PC-3 (cell line): ENCODE measurements at regions not wholly inside any gene's neighbourhood (a gene's known extent, or its start where the extent isn't known, plus 50 kb on each side); places are given as distances from the start of the nearest gene placed in this dataset.

ENCODE experiments used
- ATAC-seq: fragments of 200-7000 bp; cut with Tn5 transposase; 2 replicates; pipeline ENCODE4 v1.9.1; 2020; ENCODE audit warnings: mild to moderate bottlenecking, moderate library complexity
- BruUV-seq: library from RNA; stranded (reverse); fragments of 400-500 nt; replicated peaks from 2 replicates; lab custom pipeline; 2021; lab: Mats Ljungman, UMichigan
- CTCF ChIA-PET: fragments of 300-600 bp; sonication (Branson Sonifier 250); formaldehyde crosslinking; loops from one replicate; lab custom pipeline; 2022; ENCODE audit warnings: antibody characterized with exemption; lab: Charles Lee
- POLR2A ChIA-PET: fragments of 300-600 bp; sonication (Branson Sonifier 250); formaldehyde crosslinking; loops from one replicate; lab custom pipeline; 2022; ENCODE audit warnings: antibody characterized with exemption; ENCODE audit not compliant: unreplicated experiment; lab: Charles Lee
- DNase-seq: peaks from one replicate; pipeline ENCODE4 v3.0.0-alpha.2; 2015
- H2AFZ ChIP-seq: fragments of 300-600 bp; sonication (generic); 2 replicates; pipeline ENCODE4 v1.6.0; 2016; ENCODE audit warnings: antibody characterized with exemption, low read length
- H3F3A ChIP-seq: fragments of 300-600 bp; sonication (generic); one replicate; pipeline ENCODE4 v1.6.0; 2017; ENCODE audit warnings: antibody characterized with exemption, low read length, control low read depth, mild to moderate bottlenecking; ENCODE audit not compliant: unreplicated experiment
- H3K27ac ChIP-seq: fragments of 300-600 bp; sonication (generic); 2 replicates; pipeline ENCODE4 v1.5.1; 2016; ENCODE audit warnings: mild to moderate bottlenecking, low read length
- H3K27me3 ChIP-seq: fragments of 300-600 bp; sonication (generic); 2 replicates; pipeline ENCODE4 v1.6.1; 2016; ENCODE audit warnings: low read length, mixed read lengths
- H3K36me3 ChIP-seq: fragments of 300-600 bp; sonication (generic); 2 replicates; pipeline ENCODE4 v1.6.1; 2016; ENCODE audit warnings: low read depth, mixed run types, low read length, mixed read lengths
- H3K4me1 ChIP-seq: fragments of 300-600 bp; sonication (generic); 2 replicates; pipeline ENCODE4 v1.5.1; 2016; ENCODE audit warnings: low read length; ENCODE audit not compliant: insufficient read depth
- H3K4me2 ChIP-seq: fragments of 300-600 bp; sonication (generic); 2 replicates; pipeline ENCODE4 v1.6.0; 2016; ENCODE audit warnings: low read length
- H3K4me3 ChIP-seq: fragments of 300-600 bp; sonication (generic); 2 replicates; pipeline ENCODE4 v1.5.1; 2016; ENCODE audit warnings: mild to moderate bottlenecking, low read length, mixed read lengths
- H3K79me2 ChIP-seq: fragments of 300-600 bp; sonication (generic); 2 replicates; pipeline ENCODE4 v1.6.1; 2017; ENCODE audit warnings: low read length, mixed read lengths
- H3K9ac ChIP-seq: fragments of 300-600 bp; sonication (generic); 2 replicates; pipeline ENCODE4 v1.6.0; 2016; ENCODE audit warnings: mild to moderate bottlenecking, low read length
- H3K9me2 ChIP-seq: fragments of 300-600 bp; sonication (generic); replicated peaks from 2 replicates; pipeline ENCODE4 v1.6.1; 2016; ENCODE audit warnings: mixed run types, low read length, mixed read lengths
- H3K9me3 ChIP-seq: fragments of 300-600 bp; sonication (generic); 2 replicates; pipeline ENCODE4 v1.6.1; 2016; ENCODE audit warnings: low read length, mixed read lengths
- H4K20me1 ChIP-seq: fragments of 300-600 bp; sonication (generic); 2 replicates; pipeline ENCODE4 v1.6.1; 2016; ENCODE audit warnings: low read length, mixed read lengths
- CTCF ChIP-seq: fragments of 300-600 bp; sonication (generic); conservative IDR thresholded peaks from 2 replicates; pipeline ENCODE4 v1.5.1; 2017; ENCODE audit warnings: antibody characterized with exemption, low read depth, mild to moderate bottlenecking, low read length
- EZH2 ChIP-seq: fragments of 300-600 bp; sonication (generic); IDR thresholded peaks from one replicate; pipeline ENCODE4 v1.6.1; 2017; ENCODE audit warnings: antibody characterized with exemption, mild to moderate bottlenecking, low read length; ENCODE audit not compliant: unreplicated experiment
- EZH2phosphoT487 ChIP-seq: fragments of 300-600 bp; sonication (generic); IDR thresholded peaks from 2 replicates; pipeline ENCODE4 v1.6.1; 2018; ENCODE audit warnings: mild to moderate bottlenecking, antibody characterized with exemption, low read length, borderline replicate concordance
- intact Hi-C: fragments of 100-400 bp; cut with micrococcal nuclease; formaldehyde crosslinking; loops from 2 replicates; pipeline ENCODE4 v1.9.0; 2023

GRCh38 chr4:163878336-163879121, 384.0 kb downstream of the TMA16 start:
- H3K4me1 ChIP-seq, result no peaks in the 10 kb centered on the region

GRCh38 chr4:163892417-163892816, 397.9 kb downstream of the TMA16 start:
- Histone ChIP-seq H3K36me3 (no peaks in the 10 kb centered on the region), H3K27me3 (no peaks in the 10 kb centered on the region), H4K20me1 (no peaks in the 10 kb centered on the region), H3K79me2 (no peaks in the 10 kb centered on the region), H2AFZ (no peak overlapping the region), H3K4me1 (no peaks in the 10 kb centered on the region), H3K9me2 (no peaks in the 10 kb centered on the region), H3K9me3 (no peaks in the 10 kb centered on the region), H3K9ac (no peak overlapping the region), H3K27ac (no peak overlapping the region), H3K4me3 (no peak overlapping the region), H3F3A (no peaks in the 10 kb centered on the region), H3K4me2 (no peak overlapping the region)
- DNase-seq, result no peak
- ATAC-seq, result no peak
- intact Hi-C loops, result no loop called here
- TF ChIP-seq EZH2, result no peak
- TF ChIP-seq CTCF, result no peak
- TF ChIP-seq EZH2phosphoT487, result no peak
- ChIA-PET CTCF (no interaction called here), POLR2A (no interaction called here)
- no TSS peak for BruUV-seq

More at GRCh38 chr4:163878336-163879121, 384.0 kb downstream of the TMA16 start:
- H3F3A ChIP-seq, result no peaks in the 10 kb centered on the region
- no peaks in the 10 kb centered on the region for H3K27me3 ChIP-seq
- no peak overlapping the region for H2AFZ ChIP-seq
- H3K9me3 ChIP-seq, result no peaks in the 10 kb centered on the region
- no peak overlapping the region for H3K4me3 ChIP-seq
- H3K27ac ChIP-seq, result no peak overlapping the region
- no TSS peak for BruUV-seq
- H3K9me2 ChIP-seq, result no peaks in the 10 kb centered on the region
- TF ChIP-seq CTCF (no peak), EZH2phosphoT487 (no peak), EZH2 (no peak)
- intact Hi-C loops, result no loop called here
- no peaks in the 10 kb centered on the region for H4K20me1 ChIP-seq
- no peaks in the 10 kb centered on the region for H3K79me2 ChIP-seq
- ChIA-PET CTCF (no interaction called here), POLR2A (no interaction called here)
- DNase-seq (no peak), ATAC-seq (no peak)
- no peak overlapping the region for H3K4me2 ChIP-seq
- H3K9ac ChIP-seq, result no peak overlapping the region
- H3K36me3 ChIP-seq, result no peaks in the 10 kb centered on the region

- intact Hi-C loops, result no loop called here
Measured at GRCh38 chr4:163895378-163896005, 401.0 kb downstream of the TMA16 start.

More at GRCh38 chr4:163895378-163896005, 401.0 kb downstream of the TMA16 start:
- H3K79me2 ChIP-seq, result no peaks in the 10 kb centered on the region
- H3K27me3 ChIP-seq, result no peaks in the 10 kb centered on the region
- H3K4me3 ChIP-seq, result no peak overlapping the region
- no TSS peak for BruUV-seq
- no peak overlapping the region for H3K4me2 ChIP-seq
- no peak for ATAC-seq
- H3K9me3 ChIP-seq, result no peaks in the 10 kb centered on the region
- ChIA-PET CTCF (no interaction called here), POLR2A (no interaction called here)
- H4K20me1 ChIP-seq, result no peaks in the 10 kb centered on the region
- H3F3A ChIP-seq, result no peaks in the 10 kb centered on the region
- DNase-seq, result no peak
- TF ChIP-seq EZH2phosphoT487, result no peak
- no peak for TF ChIP-seq CTCF
- TF ChIP-seq EZH2, result no peak
- H3K27ac ChIP-seq, result no peak overlapping the region
- no peaks in the 10 kb centered on the region for H3K4me1 ChIP-seq
- H2AFZ ChIP-seq, result no peak overlapping the region
- no peaks in the 10 kb centered on the region for H3K36me3 ChIP-seq
- H3K9ac ChIP-seq, result no peak overlapping the region
- H3K9me2 ChIP-seq, result no peaks in the 10 kb centered on the region
